SU-DHL-6 (cell line): ENCODE measurements at regions not wholly inside any gene's neighbourhood (a gene's known extent, or its start where the extent isn't known, plus 50 kb on each side); places are given as distances from the start of the nearest gene placed in this dataset.

Experiments
- EZH2phosphoT487 ChIP-seq: fragments of 200-600 bp; sonication (generic), shearing (Covaris generic); conservative IDR thresholded peaks from 2 replicates; pipeline ENCODE4 v1.6.1; 2018; ENCODE audit warnings: mild to moderate bottlenecking, antibody characterized with exemption, low read length, moderate library complexity, mixed read lengths
- TF ChIP-seq, protein P1 (sequence below): fragments of 200-600 bp; sonication (generic); IDR thresholded peaks from one replicate; pipeline ENCODE4 v1.5.1; 2017; ENCODE audit warnings: antibody characterized with exemption, mild to moderate bottlenecking, low read length, moderate library complexity; ENCODE audit not compliant: insufficient read depth, poor library complexity, severe bottlenecking

DNA sequence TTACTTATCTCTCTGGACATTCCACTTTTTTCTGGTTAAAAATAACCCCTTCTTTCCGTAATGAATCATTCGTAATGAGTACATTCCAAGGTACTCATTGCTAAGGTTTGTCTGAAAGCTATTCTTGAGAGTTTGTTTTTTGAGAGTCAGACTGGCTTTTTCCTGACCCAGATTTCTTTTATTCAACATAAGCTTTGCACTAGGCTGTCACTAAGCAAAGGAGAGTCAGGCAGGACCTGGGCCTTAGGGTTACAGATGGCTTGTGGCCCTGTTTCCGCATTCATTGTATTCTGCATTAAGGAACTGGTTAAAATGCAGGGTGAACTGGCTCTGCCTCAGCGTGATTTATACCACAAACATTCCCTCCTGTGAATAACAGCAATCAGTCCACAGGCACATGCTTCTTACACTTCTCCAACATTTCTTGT lies 84.1 kb downstream of the POM121L12 start:
- TF ChIP-seq, protein P1, sequence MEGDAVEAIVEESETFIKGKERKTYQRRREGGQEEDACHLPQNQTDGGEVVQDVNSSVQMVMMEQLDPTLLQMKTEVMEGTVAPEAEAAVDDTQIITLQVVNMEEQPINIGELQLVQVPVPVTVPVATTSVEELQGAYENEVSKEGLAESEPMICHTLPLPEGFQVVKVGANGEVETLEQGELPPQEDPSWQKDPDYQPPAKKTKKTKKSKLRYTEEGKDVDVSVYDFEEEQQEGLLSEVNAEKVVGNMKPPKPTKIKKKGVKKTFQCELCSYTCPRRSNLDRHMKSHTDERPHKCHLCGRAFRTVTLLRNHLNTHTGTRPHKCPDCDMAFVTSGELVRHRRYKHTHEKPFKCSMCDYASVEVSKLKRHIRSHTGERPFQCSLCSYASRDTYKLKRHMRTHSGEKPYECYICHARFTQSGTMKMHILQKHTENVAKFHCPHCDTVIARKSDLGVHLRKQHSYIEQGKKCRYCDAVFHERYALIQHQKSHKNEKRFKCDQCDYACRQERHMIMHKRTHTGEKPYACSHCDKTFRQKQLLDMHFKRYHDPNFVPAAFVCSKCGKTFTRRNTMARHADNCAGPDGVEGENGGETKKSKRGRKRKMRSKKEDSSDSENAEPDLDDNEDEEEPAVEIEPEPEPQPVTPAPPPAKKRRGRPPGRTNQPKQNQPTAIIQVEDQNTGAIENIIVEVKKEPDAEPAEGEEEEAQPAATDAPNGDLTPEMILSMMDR = no peak
- TF ChIP-seq EZH2phosphoT487 = no peak
